SK-N-MC (cell line): ENCODE measurements at regions not wholly inside any gene's neighbourhood (a gene's known extent, or its start where the extent isn't known, plus 50 kb on each side); places are given as distances from the start of the nearest gene placed in this dataset.

Experiments used
- DNase-seq: peaks from one replicate; pipeline ENCODE4 v3.0.0-alpha.2; 2011; ENCODE audit warnings: low read depth, low spot score
- H3K27ac ChIP-seq: fragments of 200-600 bp; sonication (generic); 2 replicates; pipeline ENCODE4 v1.5.1; 2016; ENCODE audit warnings: mixed run types
- H3K36me3 ChIP-seq: fragments of 200-600 bp; sonication (generic); 2 replicates; pipeline ENCODE4 v1.6.1; 2017; ENCODE audit warnings: antibody characterized with exemption, low read length, mixed read lengths; ENCODE audit not compliant: insufficient read depth
- H3K4me3 ChIP-seq: fragments of 200-600 bp; sonication (generic); 2 replicates; pipeline ENCODE4 v1.5.1; 2016
- H3K9ac ChIP-seq: fragments of 200-600 bp; sonication (generic); 2 replicates; pipeline ENCODE4 v1.8.0; 2017; ENCODE audit warnings: mixed run types, mixed read lengths; ENCODE audit not compliant: insufficient read length
- H3K9me3 ChIP-seq: fragments of 200-600 bp; sonication (generic); 2 replicates; pipeline ENCODE4 v1.6.1; 2017; ENCODE audit warnings: low read depth, mild to moderate bottlenecking, antibody characterized with exemption, low read length, moderate library complexity, mixed read lengths
- EZH2 ChIP-seq: fragments of 200-600 bp; sonication (generic); IDR thresholded peaks from one replicate; pipeline ENCODE4 v1.6.1; 2017; ENCODE audit warnings: antibody characterized with exemption
- FOXP2 ChIP-seq: optimal IDR thresholded peaks from 2 replicates; pipeline ENCODE3; 2011; ENCODE audit warnings: mild to moderate bottlenecking, moderate library complexity; ENCODE audit not compliant: insufficient read depth; ENCODE audit errors: extremely low read length, control extremely low read depth
- POLR2AphosphoS5 ChIP-seq: IDR thresholded peaks from 2 replicates; pipeline ENCODE4 v1.6.1; 2012; ENCODE audit warnings: mild to moderate bottlenecking, low read depth, low read length, borderline replicate concordance

DNA sequence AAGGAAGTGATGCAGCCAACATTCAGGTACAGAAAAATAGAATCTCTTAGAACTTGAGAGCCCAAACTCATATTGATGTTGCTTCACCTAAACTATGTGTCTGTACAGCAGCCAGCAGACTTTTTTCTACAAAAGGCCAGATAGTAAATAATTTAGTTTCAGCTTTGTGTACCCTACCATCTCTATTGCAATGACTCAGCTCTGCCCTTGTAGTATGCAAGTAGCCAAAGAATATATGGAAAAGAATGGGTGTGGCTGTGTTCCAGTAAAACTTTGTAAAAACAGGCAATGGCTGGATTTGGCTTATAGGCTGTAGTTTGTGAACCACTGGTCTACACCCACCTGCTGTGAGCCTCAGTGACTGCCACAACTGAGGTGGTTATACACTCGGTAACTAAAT lies 392.5 kb upstream of the RARB start:
- Histone ChIP-seq H3K9ac (no peak overlapping the region), H3K27ac (no peak overlapping the region), H3K4me3 (no peak overlapping the region), H3K9me3 (no peaks in the 10 kb centered on the region), H3K36me3 (no peaks in the 10 kb centered on the region)
- no peak for DNase-seq
- no peak for TF ChIP-seq EZH2
- no peak for TF ChIP-seq FOXP2
- TF ChIP-seq POLR2AphosphoS5, result no peak

DNA sequence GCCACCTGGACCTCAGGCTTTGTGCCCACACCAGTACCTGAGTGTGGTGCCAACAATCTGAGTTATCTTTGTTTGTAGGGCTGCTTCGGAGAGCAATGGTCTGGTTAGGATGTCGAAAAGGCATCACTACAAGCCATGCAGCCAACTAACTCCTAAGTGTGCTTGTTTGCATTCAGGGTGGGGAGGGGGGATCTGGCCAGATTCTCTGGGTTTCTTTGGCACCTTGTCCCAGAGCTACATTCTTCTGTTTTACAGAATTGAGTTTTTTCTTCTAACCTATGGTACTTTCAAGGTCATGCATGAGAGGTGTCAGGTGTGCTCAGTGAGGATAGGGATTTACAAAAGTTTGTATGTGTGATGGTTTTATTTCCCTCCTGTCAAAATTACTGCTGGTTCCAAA lies 391.4 kb upstream of the RARB start:
- no peak for DNase-seq
- Histone ChIP-seq H3K9me3 (no peaks in the 10 kb centered on the region), H3K9ac (no peak overlapping the region), H3K36me3 (no peaks in the 10 kb centered on the region), H3K4me3 (no peak overlapping the region), H3K27ac (no peak overlapping the region)
- TF ChIP-seq EZH2, result no peak
- TF ChIP-seq FOXP2, result no peak
- TF ChIP-seq POLR2AphosphoS5, result no peak

DNA sequence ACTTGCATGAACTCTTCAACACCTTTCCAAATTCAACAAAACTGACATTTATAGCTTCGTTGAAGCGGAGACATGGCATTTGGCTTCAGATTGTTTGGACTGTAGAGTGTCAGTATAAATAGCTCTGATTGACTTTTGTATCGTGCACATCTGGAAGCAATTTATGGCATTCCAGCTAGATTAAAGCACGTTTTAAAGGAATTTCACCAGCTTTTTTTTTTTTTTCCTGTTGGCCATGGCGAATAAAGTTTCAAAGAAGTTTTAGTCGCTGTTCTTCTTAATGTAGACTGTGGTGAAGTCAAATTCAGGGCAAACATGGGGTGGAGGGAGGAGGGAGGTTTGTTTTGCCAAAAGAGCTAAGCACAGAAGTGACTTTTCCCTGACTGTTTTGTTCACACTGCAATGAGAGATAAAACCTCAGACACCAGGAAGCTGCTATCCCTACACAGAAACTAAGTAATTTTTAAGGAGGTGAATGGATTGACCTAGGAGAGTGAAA lies 391.0 kb upstream of the RARB start:
- Histone ChIP-seq H3K9ac (no peak overlapping the region), H3K9me3 (no peaks in the 10 kb centered on the region), H3K4me3 (no peak overlapping the region), H3K27ac (no peak overlapping the region), H3K36me3 (no peaks in the 10 kb centered on the region)
- no peak for TF ChIP-seq EZH2
- no peak for DNase-seq

DNA sequence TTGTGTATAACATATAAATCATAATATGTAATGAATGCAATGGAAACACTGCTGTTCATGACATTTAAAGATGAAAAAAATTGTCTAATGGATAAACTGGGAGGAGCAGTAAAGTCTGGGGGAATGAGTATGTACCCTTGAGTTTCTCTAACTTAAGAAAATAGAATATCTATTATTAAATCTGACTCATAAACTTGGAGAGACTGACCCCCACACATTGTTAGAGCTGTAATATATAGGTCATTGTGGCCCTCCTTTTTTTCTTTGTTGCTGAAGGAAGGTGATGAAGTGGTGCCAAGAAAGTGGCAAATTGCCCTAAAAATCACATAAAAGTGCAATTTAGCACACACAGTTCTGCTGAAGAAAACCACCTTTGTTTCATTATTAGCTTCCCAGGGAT lies 389.8 kb upstream of the RARB start:
- no peak for TF ChIP-seq FOXP2
- no peak for TF ChIP-seq POLR2AphosphoS5
- TF ChIP-seq EZH2, result no peak
- H3K4me3 ChIP-seq, result no peak overlapping the region
- H3K36me3 ChIP-seq, result no peaks in the 10 kb centered on the region
- no peak overlapping the region for H3K27ac ChIP-seq
- no peaks in the 10 kb centered on the region for H3K9me3 ChIP-seq
- H3K9ac ChIP-seq, result no peak overlapping the region
- DNase-seq, result no peak

DNA sequence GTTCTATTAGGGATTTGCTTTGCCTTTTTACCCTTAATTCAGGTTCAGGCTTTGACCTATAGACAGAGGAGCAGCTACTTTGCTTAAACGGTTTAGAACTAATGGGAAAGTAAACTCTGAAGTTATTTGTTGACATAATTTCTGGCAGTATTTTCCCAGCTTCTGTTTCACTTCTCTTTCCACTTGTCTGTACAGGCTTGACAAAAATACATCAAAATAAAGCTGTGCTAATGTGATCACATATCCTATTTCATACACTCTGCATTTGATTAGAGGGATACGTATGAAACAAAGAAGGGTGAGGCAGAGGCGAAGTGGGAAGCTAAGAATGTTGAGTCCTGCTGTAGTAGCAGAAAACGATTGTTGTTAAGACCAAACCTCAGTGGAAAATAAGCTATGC lies 389.1 kb upstream of the RARB start:
- H3K9me3 ChIP-seq, result no peaks in the 10 kb centered on the region
- no peak for DNase-seq
- H3K36me3 ChIP-seq, result no peaks in the 10 kb centered on the region
- H3K27ac ChIP-seq, result no peak overlapping the region
- no peak overlapping the region for H3K4me3 ChIP-seq
- H3K9ac ChIP-seq, result no peak overlapping the region
- TF ChIP-seq FOXP2, result no peak
- no peak for TF ChIP-seq POLR2AphosphoS5
- no peak for TF ChIP-seq EZH2

DNA sequence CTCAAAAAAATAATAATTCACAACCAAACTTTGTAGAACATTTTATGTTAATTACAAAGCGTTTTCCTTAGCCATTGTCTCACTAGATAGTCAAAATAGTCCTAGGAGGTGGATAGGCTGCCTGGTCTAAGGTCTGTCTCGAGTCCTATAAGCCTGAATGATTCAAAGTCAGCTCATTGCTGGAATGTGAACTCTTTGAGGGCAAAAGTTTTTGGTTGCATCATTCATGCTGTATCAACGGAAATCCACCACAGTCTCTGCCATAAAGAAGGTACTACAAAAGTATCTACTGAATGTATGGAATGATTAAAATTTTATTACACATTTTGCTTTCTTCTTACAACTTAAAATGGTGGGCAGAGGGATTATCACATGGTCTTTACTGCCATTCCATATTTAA lies 387.3 kb upstream of the RARB start:
- H3K36me3 ChIP-seq, result no peaks in the 10 kb centered on the region
- H3K27ac ChIP-seq, result no peak overlapping the region
- no peak overlapping the region for H3K9ac ChIP-seq
- DNase-seq, result no peak
- TF ChIP-seq FOXP2, result no peak
- H3K9me3 ChIP-seq, result no peaks in the 10 kb centered on the region
- H3K4me3 ChIP-seq, result no peak overlapping the region

DNA sequence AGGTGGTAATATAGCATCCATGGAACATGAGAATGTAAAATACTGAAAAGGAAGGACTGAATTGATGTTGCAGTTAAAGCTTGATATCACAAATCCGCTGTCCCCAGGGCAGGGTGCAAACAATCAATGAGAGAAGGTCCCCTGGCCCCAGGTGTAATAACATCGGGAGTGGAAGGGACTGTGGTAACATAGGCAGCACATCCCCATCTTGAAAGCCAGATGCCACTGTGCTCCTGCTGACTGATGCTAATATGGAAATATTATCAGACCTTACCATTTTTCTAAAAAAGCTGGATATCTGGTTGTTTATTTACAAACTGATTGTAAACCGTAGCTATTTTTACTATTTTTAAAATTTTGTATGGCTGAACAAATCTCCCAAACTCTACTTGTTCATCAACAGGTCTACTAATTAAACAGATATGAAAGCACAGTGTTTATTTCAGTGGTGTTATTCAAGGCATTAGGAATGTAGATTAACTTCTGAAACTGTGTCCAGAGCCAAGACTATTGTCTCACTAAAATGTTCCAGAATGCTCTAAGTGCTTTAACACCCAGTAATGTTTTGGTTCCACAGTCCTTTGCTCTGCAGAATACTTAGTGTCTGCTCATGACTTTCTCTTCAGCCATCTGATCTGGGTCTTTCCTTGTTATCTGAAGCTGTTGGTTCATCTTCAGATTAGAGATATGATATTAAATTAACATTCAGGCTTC lies 386.0 kb upstream of the RARB start:
- Histone ChIP-seq H3K27ac (no peak overlapping the region), H3K9ac (no peak overlapping the region), H3K9me3 (no peaks in the 10 kb centered on the region), H3K4me3 (no peak overlapping the region), H3K36me3 (no peaks in the 10 kb centered on the region)
- no peak for TF ChIP-seq POLR2AphosphoS5
- TF ChIP-seq FOXP2, result no peak
- TF ChIP-seq EZH2, result no peak
- no peak for DNase-seq

DNA sequence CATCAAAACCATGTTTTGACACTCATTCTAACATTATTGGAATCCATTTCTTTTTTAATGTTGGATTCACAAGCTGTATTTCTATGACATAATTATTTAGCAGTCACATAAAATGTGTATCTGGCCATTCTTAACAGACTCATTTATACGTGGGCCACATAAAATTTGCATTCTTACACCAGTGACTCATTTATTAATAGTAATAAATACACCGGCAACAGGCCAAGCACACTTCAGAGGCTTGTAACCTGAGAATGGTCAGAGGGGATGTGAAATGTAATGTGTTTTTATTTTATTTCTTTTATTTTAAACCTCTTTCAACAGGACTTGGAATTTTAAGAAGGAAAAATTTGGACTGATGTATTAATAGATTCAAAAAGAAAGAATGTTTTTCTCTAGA lies 384.9 kb upstream of the RARB start:
- no peak overlapping the region for H3K4me3 ChIP-seq
- no peaks in the 10 kb centered on the region for H3K36me3 ChIP-seq
- H3K9me3 ChIP-seq, result no peaks in the 10 kb centered on the region
- DNase-seq, result no peak
- TF ChIP-seq POLR2AphosphoS5 (no peak), EZH2 (no peak), FOXP2 (no peak)
- no peak overlapping the region for H3K9ac ChIP-seq
- H3K27ac ChIP-seq, result no peak overlapping the region

DNA sequence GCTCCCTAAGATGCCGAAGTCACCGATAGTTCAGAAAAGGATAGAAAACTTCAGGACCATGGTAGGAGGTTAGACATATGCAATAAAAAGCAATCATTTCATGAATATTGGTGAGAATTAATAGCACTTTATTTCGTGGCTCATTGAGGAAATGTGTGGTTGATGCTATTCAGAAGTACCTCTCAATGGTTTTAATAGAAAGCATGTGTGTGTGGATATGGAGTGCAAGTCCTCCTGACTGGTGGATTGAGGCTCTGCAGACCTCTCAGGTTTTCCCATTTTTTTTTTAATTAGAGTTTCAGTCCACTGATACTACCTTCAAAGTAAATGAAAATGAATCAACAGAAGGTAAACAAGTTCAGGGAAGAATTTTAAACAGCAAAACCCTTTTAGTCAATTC lies 384.3 kb upstream of the RARB start:
- TF ChIP-seq EZH2 (no peak), FOXP2 (no peak), POLR2AphosphoS5 (no peak)
- H3K4me3 ChIP-seq, result no peak overlapping the region

More for the DNA sequence above, 384.3 kb upstream of the RARB start:
- no peaks in the 10 kb centered on the region for H3K36me3 ChIP-seq
- no peak overlapping the region for H3K27ac ChIP-seq
- no peaks in the 10 kb centered on the region for H3K9me3 ChIP-seq
- DNase-seq, result no peak
- H3K9ac ChIP-seq, result no peak overlapping the region
